B cell (primary cell): ENCODE measurements at regions not wholly inside any gene's neighbourhood (a gene's known extent, or its start where the extent isn't known, plus 50 kb on each side); places are given as distances from the start of the nearest gene placed in this dataset.

Experiments
- ATAC-seq: fragments of 200-7000 bp; cut with Tn5 transposase; one replicate; pipeline ENCODE4 v1.10.0; 2021; ENCODE audit warnings: low read depth, mild to moderate bottlenecking, moderate number of reproducible peaks, moderate library complexity
- CTCF ChIA-PET: fragments of 350-600 bp; sonication (Branson Sonifier 250); formaldehyde crosslinking; loops from one replicate; lab custom pipeline; 2021; ENCODE audit warnings: antibody characterized with exemption, inconsistent platforms; lab: Charles Lee
- POLR2A ChIA-PET: fragments of 350-600 bp; sonication (Branson Sonifier 250); formaldehyde crosslinking; loops from one replicate; lab custom pipeline; 2021; ENCODE audit warnings: antibody characterized with exemption; lab: Charles Lee
- DNase-seq: peaks from one replicate; pipeline ENCODE4 v3.0.0; 2013
- H2AFZ ChIP-seq: 2 replicates; pipeline ENCODE4 v1.6.1; 2012; ENCODE audit warnings: mild to moderate bottlenecking, low read depth, low read length; ENCODE audit not compliant: insufficient read depth, poor library complexity, severe bottlenecking
- H3K27ac ChIP-seq, 2 donors: 1 replicate in 1 of 2; 2 replicates in 1 of 2; pipeline ENCODE4 v1.5.1; 2012 to 2013; ENCODE audit warnings: low read length in 2 of 2, mild to moderate bottlenecking in 2 of 2, moderate library complexity in 1 of 2
- H3K27me3 ChIP-seq, 4 experiments: fragments of 200-600 bp in 1 of 4; sonication (generic) in 1 of 4; replicated peaks in 1 of 4; 1 replicate in 2 of 4; 2 replicates in 2 of 4; pipeline versions ENCODE4 v1.6.1 to v1.7.0; 2013 to 2016; ENCODE audit warnings: low read length in 3 of 4, mild to moderate bottlenecking in 2 of 4, mixed read lengths in 1 of 4, moderate library complexity in 1 of 4; ENCODE audit not compliant: insufficient read depth in 4 of 4, control insufficient read depth in 3 of 4; ENCODE audit errors: control extremely low read depth in 1 of 4
- H3K36me3 ChIP-seq, 2 experiments: replicated peaks in 1 of 2; 1 replicate in 1 of 2; 2 replicates in 1 of 2; pipeline versions ENCODE4 v1.6.1 to v1.7.1; 2013; ENCODE audit warnings: low read length in 1 of 2; ENCODE audit not compliant: insufficient read depth in 2 of 2, control insufficient read depth in 1 of 2; ENCODE audit errors: control extremely low read depth in 1 of 2, extremely low read depth in 1 of 2
- H3K4me1 ChIP-seq, 2 donors: fragments of 200-600 bp in 1 of 2; sonication (generic) in 1 of 2; 1 replicate in 1 of 2; 2 replicates in 1 of 2; pipeline versions ENCODE4 v1.5.1 to v1.6.1; 2013 to 2017; ENCODE audit warnings: low read length in 2 of 2; ENCODE audit not compliant: control insufficient read depth in 2 of 2, insufficient read depth in 2 of 2
- H3K4me2 ChIP-seq: replicated peaks from 2 replicates; pipeline ENCODE3; 2012; ENCODE audit warnings: mild to moderate bottlenecking, low read depth, low read length; ENCODE audit not compliant: poor library complexity, severe bottlenecking
- H3K4me3 ChIP-seq, 5 experiments: fragments of 200-600 bp in 1 of 5; sonication (generic) in 1 of 5; 1 replicate in 3 of 5; 2 replicates in 2 of 5; pipeline versions ENCODE4 v1.5.1 to v1.7.0; 2011 to 2016; ENCODE audit warnings: low read length in 4 of 5, mild to moderate bottlenecking in 4 of 5, low read depth in 2 of 5, control low read depth in 1 of 5, moderate library complexity in 1 of 5; ENCODE audit not compliant: insufficient read depth in 1 of 5; ENCODE audit errors: control extremely low read depth in 1 of 5, extremely low read depth in 1 of 5
- H3K79me2 ChIP-seq: fragments of 200-600 bp; sonication (generic); one replicate; pipeline ENCODE4 v1.6.0; 2016; ENCODE audit warnings: low read length; ENCODE audit not compliant: control insufficient read depth, insufficient read depth
- H3K9ac ChIP-seq: fragments of 200-600 bp; sonication (generic); 2 replicates; pipeline ENCODE4 v1.6.1; 2017; ENCODE audit warnings: mild to moderate bottlenecking, low read length, moderate library complexity
- H3K9me3 ChIP-seq, 3 donors: one replicate each; pipeline versions ENCODE4 v1.6.1 to v1.7.1; 2013; ENCODE audit warnings: low read length in 2 of 3; ENCODE audit not compliant: control insufficient read depth in 2 of 3, insufficient read depth in 1 of 3; ENCODE audit errors: control extremely low read depth in 1 of 3
- H4K20me1 ChIP-seq: 2 replicates; pipeline ENCODE4 v1.6.0; 2012; ENCODE audit warnings: mild to moderate bottlenecking, low read length; ENCODE audit not compliant: insufficient read depth, control insufficient read depth, poor library complexity, severe bottlenecking
- H3K27ac Mint-ChIP-seq: one replicate; pipeline ENCODE4 v1.8.0; 2021; ENCODE audit warnings: mixed read lengths
- H3K27me3 Mint-ChIP-seq: one replicate; pipeline ENCODE4 v1.8.0; 2021; ENCODE audit warnings: mixed read lengths
- H3K4me1 Mint-ChIP-seq: one replicate; pipeline ENCODE4 v1.8.0; 2021; ENCODE audit warnings: mixed read lengths
- H3K4me3 Mint-ChIP-seq: one replicate; pipeline ENCODE4 v1.8.0; 2021; ENCODE audit warnings: mixed read lengths
- H3K9me3 Mint-ChIP-seq: one replicate; pipeline ENCODE4 v1.8.0; 2022; ENCODE audit warnings: mixed read lengths; ENCODE audit not compliant: insufficient read depth
- EZH2 ChIP-seq: IDR thresholded peaks from 2 replicates; pipeline ENCODE4 v1.6.1; 2012; ENCODE audit warnings: borderline replicate concordance, low read depth, mild to moderate bottlenecking, moderate library complexity, low read length; ENCODE audit not compliant: insufficient read depth, poor library complexity, severe bottlenecking
- WGBS: methylation state at CpG from one replicate; pipeline ENCODE4 v1.1.5; 2013; ENCODE audit warnings: missing lambda C conversion rate; ENCODE audit not compliant: insufficient coverage; 5-methylcytosine and 5-hydroxymethylcytosine counted together
- intact Hi-C: fragments of 100-400 bp; cut with micrococcal nuclease; formaldehyde crosslinking; loops from one replicate; pipeline ENCODE4 v1.10.0; 2022
- TF ChIP-seq, protein P1 (sequence below): fragments of 200-600 bp; IDR thresholded peaks from one replicate; pipeline ENCODE4 v1.8.0; 2022; ENCODE audit warnings: antibody characterized with exemption, mild to moderate bottlenecking

DNA sequence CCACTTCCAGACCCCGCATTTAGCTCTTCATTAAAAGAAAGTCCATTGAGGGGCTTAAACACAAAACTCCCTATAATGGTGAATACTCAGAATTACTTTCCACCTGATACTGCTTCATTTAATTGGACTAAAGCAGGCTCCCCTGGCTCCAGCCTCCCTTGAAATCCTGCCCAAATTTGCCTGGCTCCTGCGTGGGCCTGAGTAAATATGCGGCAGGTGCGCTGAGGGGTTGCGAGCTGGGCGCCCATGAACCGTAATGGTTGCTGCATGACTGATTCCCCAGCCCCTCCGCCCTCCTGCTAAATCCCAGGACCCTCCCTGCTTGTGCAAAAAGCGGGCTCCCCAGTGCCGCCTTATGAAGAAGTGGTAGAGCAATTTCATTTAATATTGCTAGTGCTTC is 639.7 kb downstream of the BNC2 start:
- Histone ChIP-seq H4K20me1 (no peaks in the 10 kb centered on the region), H3K9me3 (peaks cover 0 to 34% (median 0%) of the 10 kb centered on the region in 3 donors), H3K4me3 (no peak overlapping the region), H3K36me3 (no peaks in the 10 kb centered on the region), H3K27ac (no peak overlapping the region), H3K79me2 (no peaks in the 10 kb centered on the region), H3K4me2 (no peak overlapping the region), H3K9ac (no peak overlapping the region), H2AFZ (no peak overlapping the region), H3K4me1 (no peaks in the 10 kb centered on the region), H3K27me3 (no peaks in the 10 kb centered on the region)
- ChIA-PET POLR2A (no interaction called here), CTCF (no interaction called here)
- no peaks in the 10 kb centered on the region for H3K4me1 Mint-ChIP-seq
- WGBS = 95% methylated on average over 3 of the region's 10 CpGs
- H3K4me3 Mint-ChIP-seq = no peak overlapping the region
- H3K9me3 Mint-ChIP-seq = no peaks in the 10 kb centered on the region
- H3K27ac Mint-ChIP-seq = no peak overlapping the region
- DNase-seq = no peak
- ATAC-seq = no peak
- TF ChIP-seq EZH2 = no peak
- TF ChIP-seq, protein P1, sequence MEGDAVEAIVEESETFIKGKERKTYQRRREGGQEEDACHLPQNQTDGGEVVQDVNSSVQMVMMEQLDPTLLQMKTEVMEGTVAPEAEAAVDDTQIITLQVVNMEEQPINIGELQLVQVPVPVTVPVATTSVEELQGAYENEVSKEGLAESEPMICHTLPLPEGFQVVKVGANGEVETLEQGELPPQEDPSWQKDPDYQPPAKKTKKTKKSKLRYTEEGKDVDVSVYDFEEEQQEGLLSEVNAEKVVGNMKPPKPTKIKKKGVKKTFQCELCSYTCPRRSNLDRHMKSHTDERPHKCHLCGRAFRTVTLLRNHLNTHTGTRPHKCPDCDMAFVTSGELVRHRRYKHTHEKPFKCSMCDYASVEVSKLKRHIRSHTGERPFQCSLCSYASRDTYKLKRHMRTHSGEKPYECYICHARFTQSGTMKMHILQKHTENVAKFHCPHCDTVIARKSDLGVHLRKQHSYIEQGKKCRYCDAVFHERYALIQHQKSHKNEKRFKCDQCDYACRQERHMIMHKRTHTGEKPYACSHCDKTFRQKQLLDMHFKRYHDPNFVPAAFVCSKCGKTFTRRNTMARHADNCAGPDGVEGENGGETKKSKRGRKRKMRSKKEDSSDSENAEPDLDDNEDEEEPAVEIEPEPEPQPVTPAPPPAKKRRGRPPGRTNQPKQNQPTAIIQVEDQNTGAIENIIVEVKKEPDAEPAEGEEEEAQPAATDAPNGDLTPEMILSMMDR = no peak
- H3K27me3 Mint-ChIP-seq = no peaks in the 10 kb centered on the region
- intact Hi-C loops = no loop called here

DNA sequence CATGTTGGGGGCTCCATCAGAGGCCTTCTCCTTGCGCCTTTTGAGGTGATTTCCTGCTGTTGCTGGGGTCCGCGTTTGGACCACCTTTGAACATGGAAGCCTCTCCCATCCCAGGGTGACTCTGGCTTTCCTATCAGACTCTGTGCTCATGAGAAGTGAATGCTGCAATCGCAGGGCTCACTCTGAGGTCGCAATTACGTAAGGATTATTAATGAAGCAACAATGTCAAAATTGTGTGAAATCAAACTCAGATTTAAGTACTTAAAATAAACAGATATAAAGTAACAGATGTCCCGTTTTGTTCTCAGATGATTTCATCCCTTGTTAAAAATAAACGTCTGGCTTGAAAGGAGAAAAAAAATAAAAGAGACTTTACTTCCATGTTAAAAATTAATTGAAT is 634.2 kb downstream of the BNC2 start:
- 100% methylated on average over 3 of the region's 8 CpGs for WGBS
- Histone ChIP-seq H3K9me3 (peaks cover 0 to 27% (median 0%) of the 10 kb centered on the region in 3 donors), H3K4me1 (no peaks in the 10 kb centered on the region), H3K9ac (no peak overlapping the region), H3K4me2 (no peak overlapping the region), H4K20me1 (no peaks in the 10 kb centered on the region), H3K79me2 (no peaks in the 10 kb centered on the region), H3K27ac (no peak overlapping the region), H3K36me3 (no peaks in the 10 kb centered on the region), H3K4me3 (no peak overlapping the region), H2AFZ (no peak overlapping the region), H3K27me3 (no peaks in the 10 kb centered on the region)
- Mint-ChIP-seq H3K4me1 (no peaks in the 10 kb centered on the region), H3K4me3 (no peak overlapping the region), H3K27ac (no peak overlapping the region), H3K27me3 (no peaks in the 10 kb centered on the region), H3K9me3 (no peaks in the 10 kb centered on the region)
- no peak for ATAC-seq
- DNase-seq = no peak
- intact Hi-C loops = no loop called here
- CTCF ChIA-PET = no interaction called here
- TF ChIP-seq, protein P1 = no peak
- no peak for TF ChIP-seq EZH2
- POLR2A ChIA-PET = no interaction called here
